Natural killer cell (primary cell): ENCODE measurements at regions not wholly inside any gene's neighbourhood (a gene's known extent, or its start where the extent isn't known, plus 50 kb on each side); places are given as distances from the start of the nearest gene placed in this dataset.
"Not testable (repeated sequence)": the region's sequence is repeated elsewhere in the genome, so short reads cannot be mapped to it uniquely, and the experiment has no call there.

Experiments
- ATAC-seq, 3 donors: fragments of 150-1000 bp in 2 of 3; fragments of 200-7000 bp in 1 of 3; cut with Tn5 transposase; 1 replicate in 1 of 3; 2 replicates in 2 of 3; pipeline ENCODE4 v1.10.0; 2021; ENCODE audit warnings: mild to moderate bottlenecking in 2 of 3, moderate library complexity in 2 of 3
- DNase-seq, 2 donors: peaks; one replicate each; pipeline versions ENCODE4 v3.0.0 to v3.0.0-alpha.2; 2013 to 2021; ENCODE audit warnings: mixed read lengths in 1 of 2
- H3K27ac ChIP-seq: one replicate; pipeline ENCODE4 v1.5.1; 2013; ENCODE audit warnings: mild to moderate bottlenecking, low read length
- H3K27me3 ChIP-seq: one replicate; pipeline ENCODE4 v1.6.1; 2013; ENCODE audit warnings: low read length; ENCODE audit not compliant: control insufficient read depth, insufficient read depth
- H3K36me3 ChIP-seq: one replicate; pipeline ENCODE4 v1.6.1; 2013; ENCODE audit warnings: low read length; ENCODE audit not compliant: control insufficient read depth, insufficient read depth
- H3K4me1 ChIP-seq: one replicate; pipeline ENCODE4 v1.6.1; 2013; ENCODE audit warnings: low read length; ENCODE audit not compliant: control insufficient read depth, insufficient read depth
- H3K4me3 ChIP-seq: one replicate; pipeline ENCODE4 v1.5.1; 2013; ENCODE audit warnings: low read length
- H3K9me3 ChIP-seq: one replicate; pipeline ENCODE4 v1.6.1; 2013; ENCODE audit warnings: low read length; ENCODE audit not compliant: control insufficient read depth, insufficient read depth
- H3K27ac Mint-ChIP-seq, 2 donors: one replicate each; pipeline ENCODE4 v1.8.0; 2022; ENCODE audit warnings: mild to moderate bottlenecking in 2 of 2, mixed read lengths in 2 of 2, moderate library complexity in 1 of 2
- H3K27me3 Mint-ChIP-seq, 2 donors: one replicate each; pipeline ENCODE4 v1.8.0; 2022; ENCODE audit warnings: low read depth in 2 of 2, mixed read lengths in 2 of 2
- H3K36me3 Mint-ChIP-seq: one replicate; pipeline ENCODE4 v1.8.0; 2022; ENCODE audit warnings: mixed read lengths
- H3K4me1 Mint-ChIP-seq, 2 donors: one replicate each; pipeline ENCODE4 v1.8.0; 2022; ENCODE audit warnings: mixed read lengths in 2 of 2
- H3K4me3 Mint-ChIP-seq: one replicate; pipeline ENCODE4 v1.8.0; 2022; ENCODE audit warnings: mild to moderate bottlenecking, moderate library complexity, mixed read lengths
- H3K9me3 Mint-ChIP-seq, 2 donors: one replicate each; pipeline ENCODE4 v1.8.0; 2022; ENCODE audit warnings: mixed read lengths in 2 of 2
- CTCF ChIP-seq: fragments of 200-600 bp; IDR thresholded peaks from one replicate; pipeline ENCODE4 v1.8.0; 2022; ENCODE audit warnings: antibody characterized with exemption
- WGBS: methylation state at CpG from one replicate; pipeline ENCODE4 v1.1.7; 2013; ENCODE audit warnings: missing lambda C conversion rate; ENCODE audit not compliant: insufficient coverage; 5-methylcytosine and 5-hydroxymethylcytosine counted together
- intact Hi-C: fragments of 100-400 bp; cut with micrococcal nuclease; formaldehyde crosslinking; loops from one replicate; pipeline ENCODE4 v1.14.2; 2022

GRCh38 chr6:168239044-168239773 lies 80.4 kb downstream of the DACT2 start:
- 78% methylated on average over 21 of the region's 21 CpGs for WGBS
- Mint-ChIP-seq H3K27me3 (peaks cover 0 to 6% of the 10 kb centered on the region in 2 donors), H3K9me3 (no peaks in the 10 kb centered on the region), H3K27ac (no peak overlapping the region), H3K4me3 (no peak overlapping the region), H3K36me3 (no peaks in the 10 kb centered on the region), H3K4me1 (no peaks in the 10 kb centered on the region)
- ATAC-seq (peak in 1 of 3 donors; percentile 5), DNase-seq (no peak)
- intact Hi-C loops: no loop called here
- Histone ChIP-seq H3K27ac (no peak overlapping the region), H3K4me3 (no peak overlapping the region), H3K36me3 (no peaks in the 10 kb centered on the region), H3K27me3 (no peaks in the 10 kb centered on the region), H3K9me3 (no peaks in the 10 kb centered on the region), H3K4me1 (no peaks in the 10 kb centered on the region)
- TF ChIP-seq CTCF: no peak

GRCh38 chr6:168238159-168238909 lies 81.2 kb downstream of the DACT2 start:
- Mint-ChIP-seq H3K9me3 (no peaks in the 10 kb centered on the region), H3K27me3 (peaks cover 0 to 3% of the 10 kb centered on the region in 2 donors), H3K4me1 (no peaks in the 10 kb centered on the region), H3K36me3 (no peaks in the 10 kb centered on the region), H3K4me3 (no peak overlapping the region), H3K27ac (no peak overlapping the region)
- no peak overlapping the region for H3K27ac ChIP-seq
- no peak for DNase-seq
- H3K36me3 ChIP-seq: no peaks in the 10 kb centered on the region
- no peaks in the 10 kb centered on the region for H3K4me1 ChIP-seq
- 90% methylated on average over 9 of the region's 11 CpGs for WGBS
- no peak for ATAC-seq
- no peak for TF ChIP-seq CTCF
- H3K9me3 ChIP-seq: no peaks in the 10 kb centered on the region
- intact Hi-C loops: no loop called here
- H3K27me3 ChIP-seq: no peaks in the 10 kb centered on the region
- no peak overlapping the region for H3K4me3 ChIP-seq

- not testable (repeated sequence) for ATAC-seq, DNase-seq
Measured at GRCh38 chr6:168233875-168234213, 85.7 kb downstream of the DACT2 start.

GRCh38 chr6:168232989-168233874 lies 86.3 kb downstream of the DACT2 start:
- ATAC-seq: no peak

More at GRCh38 chr6:168233875-168234213, 85.7 kb downstream of the DACT2 start:
- WGBS: 93% methylated on average over 7 of the region's 7 CpGs
- H3K27ac Mint-ChIP-seq, H3K36me3 ChIP-seq, intact Hi-C loops, H3K27me3 Mint-ChIP-seq, H3K27me3 ChIP-seq, H3K9me3 Mint-ChIP-seq, H3K4me3 Mint-ChIP-seq, H3K4me1 ChIP-seq, H3K4me3 ChIP-seq, H3K4me1 Mint-ChIP-seq, H3K36me3 Mint-ChIP-seq, H3K27ac ChIP-seq, H3K9me3 ChIP-seq: not testable (repeated sequence)

More at GRCh38 chr6:168232989-168233874, 86.3 kb downstream of the DACT2 start:
- Histone ChIP-seq H3K4me1 (no peaks in the 10 kb centered on the region), H3K27ac (no peak overlapping the region), H3K9me3 (no peaks in the 10 kb centered on the region), H3K36me3 (no peaks in the 10 kb centered on the region), H3K27me3 (no peaks in the 10 kb centered on the region), H3K4me3 (no peak overlapping the region)
- H3K4me3 Mint-ChIP-seq: no peak overlapping the region
- H3K4me1 Mint-ChIP-seq: no peaks in the 10 kb centered on the region
- no peak for TF ChIP-seq CTCF
- intact Hi-C loops: no loop called here
- whole genome bisulfite sequencing: 85% methylated on average over 28 of the region's 28 CpGs
- H3K9me3 Mint-ChIP-seq: no peaks in the 10 kb centered on the region
- H3K36me3 Mint-ChIP-seq: no peaks in the 10 kb centered on the region
- H3K27me3 Mint-ChIP-seq: peaks cover 0 to 5% of the 10 kb centered on the region in 2 donors
- no peak overlapping the region for H3K27ac Mint-ChIP-seq
- no peak for DNase-seq
